CD4-positive, alpha-beta T cell treated with Interleukin-2 at 100 ng/mL for 4 hours (primary cell): ENCODE measurements at regions not wholly inside any gene's neighbourhood (a gene's known extent, or its start where the extent isn't known, plus 50 kb on each side); places are given as distances from the start of the nearest gene placed in this dataset.
"Not testable (repeated sequence)": the region's sequence is repeated elsewhere in the genome, so short reads cannot be mapped to it uniquely, and the experiment has no call there.

Experiments used
- DNase-seq: peaks from one replicate; pipeline ENCODE4 v3.0.0-alpha.2; 2020; ENCODE audit warnings: low spot score

- DNase-seq = no peak
Observed at GRCh38 chr19:13652810-13653590, 111.3 kb upstream of the MRI1 start.

GRCh38 chr19:13646758-13647157 lies 117.6 kb upstream of the MRI1 start:
- no peak for DNase-seq

GRCh38 chr19:13644645-13645044 lies 119.7 kb upstream of the MRI1 start:
- DNase-seq = no peak

- no peak for DNase-seq
Observed at GRCh38 chr19:13640611-13641010, 123.7 kb upstream of the MRI1 start.

- no peak for DNase-seq
Observed at GRCh38 chr19:13639342-13639929, 124.9 kb upstream of the MRI1 start.

- DNase-seq = no peak
Observed at GRCh38 chr19:13637664-13638063, 126.7 kb upstream of the MRI1 start.

GRCh38 chr19:13634658-13635057 lies 128.4 kb upstream of the CACNA1A start:
- no peak for DNase-seq

- DNase-seq = no peak
Observed at GRCh38 chr19:13633522-13633922, 127.2 kb upstream of the CACNA1A start.

GRCh38 chr19:13633109-13633508 lies 126.8 kb upstream of the CACNA1A start:
- no peak for DNase-seq

- DNase-seq = not testable (repeated sequence)
Observed at GRCh38 chr19:13632164-13632563, 125.9 kb upstream of the CACNA1A start.

GRCh38 chr19:13629687-13630357 lies 123.5 kb upstream of the CACNA1A start:
- no peak for DNase-seq

GRCh38 chr19:13627531-13627930 lies 121.3 kb upstream of the CACNA1A start:
- no peak for DNase-seq

- no peak for DNase-seq
Observed at GRCh38 chr19:13623716-13624710, 117.7 kb upstream of the CACNA1A start.

- no peak for DNase-seq
Observed at GRCh38 chr19:13622766-13623715, 116.8 kb upstream of the CACNA1A start.

- DNase-seq = peak; percentile 16
Observed at GRCh38 chr19:13621413-13621812, 115.1 kb upstream of the CACNA1A start.

- DNase-seq = no peak
Observed at GRCh38 chr19:13619203-13619632, 112.9 kb upstream of the CACNA1A start.

- DNase-seq = no peak
Observed at GRCh38 chr19:13615890-13616289, 109.6 kb upstream of the CACNA1A start.

- DNase-seq = no peak
Observed at GRCh38 chr19:13613447-13613846, 107.2 kb upstream of the CACNA1A start.

GRCh38 chr19:13611596-13611995 lies 105.3 kb upstream of the CACNA1A start:
- no peak for DNase-seq

GRCh38 chr19:13610039-13610691 lies 103.9 kb upstream of the CACNA1A start:
- DNase-seq = no peak
